DOHH2 (cell line): ENCODE measurements at regions not wholly inside any gene's neighbourhood (a gene's known extent, or its start where the extent isn't known, plus 50 kb on each side); places are given as distances from the start of the nearest gene placed in this dataset.

ENCODE experiments used
- H3F3A ChIP-seq: fragments of 200-600 bp; sonication (generic), shearing (Covaris generic); 2 replicates; pipeline ENCODE4 v1.6.0; 2016; ENCODE audit warnings: antibody characterized with exemption, mild to moderate bottlenecking; ENCODE audit not compliant: control insufficient read depth, insufficient read depth
- H3K27ac ChIP-seq: fragments of 200-600 bp; sonication (generic); 2 replicates; pipeline ENCODE4 v1.5.1; 2014; ENCODE audit warnings: low read depth, mild to moderate bottlenecking, low read length, moderate library complexity
- H3K27me3 ChIP-seq: fragments of 200-600 bp; sonication (generic); 2 replicates; pipeline ENCODE4 v1.6.1; 2014; ENCODE audit warnings: mild to moderate bottlenecking, low read length, mixed read lengths; ENCODE audit not compliant: control insufficient read depth
- H3K36me3 ChIP-seq: fragments of 200-600 bp; sonication (generic); 2 replicates; pipeline ENCODE4 v1.6.1; 2014; ENCODE audit warnings: mild to moderate bottlenecking, low read length, moderate library complexity, mixed read lengths; ENCODE audit not compliant: control insufficient read depth
- H3K4me1 ChIP-seq: fragments of 200-600 bp; sonication (generic); 2 replicates; pipeline ENCODE4 v1.6.1; 2014; ENCODE audit warnings: mild to moderate bottlenecking, low read length, mixed read lengths; ENCODE audit not compliant: control insufficient read depth
- H3K4me2 ChIP-seq: fragments of 200-600 bp; sonication (generic); 2 replicates; pipeline ENCODE4 v1.6.0; 2014; ENCODE audit warnings: mild to moderate bottlenecking, low read length, moderate library complexity
- H3K4me3 ChIP-seq: fragments of 200-600 bp; sonication (generic); 2 replicates; pipeline ENCODE4 v1.5.1; 2014; ENCODE audit warnings: mild to moderate bottlenecking, low read length, mixed read lengths
- H3K79me2 ChIP-seq: fragments of 200-600 bp; sonication (generic); 2 replicates; pipeline ENCODE4 v1.6.1; 2014; ENCODE audit warnings: mild to moderate bottlenecking, low read length, mixed read lengths; ENCODE audit not compliant: control insufficient read depth
- H3K9me2 ChIP-seq: fragments of 200-600 bp; sonication (generic); replicated peaks from 2 replicates; pipeline ENCODE4 v1.6.1; 2014; ENCODE audit warnings: mild to moderate bottlenecking, low read length, mixed read lengths; ENCODE audit not compliant: control insufficient read depth
- H3K9me3 ChIP-seq: fragments of 200-600 bp; sonication (generic); 2 replicates; pipeline ENCODE4 v1.6.1; 2014; ENCODE audit warnings: antibody characterized with exemption, low read length, mixed read lengths; ENCODE audit not compliant: control insufficient read depth, insufficient read depth
- H4K20me1 ChIP-seq: fragments of 200-600 bp; sonication (generic); 2 replicates; pipeline ENCODE4 v1.6.0; 2014; ENCODE audit warnings: low read depth, mild to moderate bottlenecking, antibody characterized with exemption, low read length, moderate library complexity; ENCODE audit not compliant: control insufficient read depth, insufficient read depth
- CTCF ChIP-seq: fragments of 200-600 bp; sonication (generic); IDR thresholded peaks from one replicate; pipeline ENCODE4 v1.5.1; 2014; ENCODE audit warnings: antibody characterized with exemption, mild to moderate bottlenecking, low read depth, low read length; ENCODE audit not compliant: poor library complexity, severe bottlenecking
- EZH2phosphoT487 ChIP-seq: fragments of 200-600 bp; sonication (generic); IDR thresholded peaks from 2 replicates; pipeline ENCODE4 v1.6.1; 2017; ENCODE audit warnings: borderline replicate concordance, mild to moderate bottlenecking, antibody characterized with exemption, low read length, moderate library complexity, mixed read lengths

- TF ChIP-seq EZH2phosphoT487 (no peak), CTCF (peak; percentile 23)
- Histone ChIP-seq H3F3A (no peaks in the 10 kb centered on the region), H3K4me1 (no peaks in the 10 kb centered on the region), H3K4me2 (no peak overlapping the region), H3K36me3 (no peaks in the 10 kb centered on the region), H3K79me2 (no peaks in the 10 kb centered on the region), H4K20me1 (no peaks in the 10 kb centered on the region), H3K9me3 (no peaks in the 10 kb centered on the region), H3K27ac (no peak overlapping the region), H3K4me3 (no peak overlapping the region), H3K27me3 (no peaks in the 10 kb centered on the region), H3K9me2 (no peaks in the 10 kb centered on the region)
These were observed 59.1 kb upstream of the TNFRSF19 start for GRCh38 chr13:23510979-23511735.

GRCh38 chr13:23512762-23513395, 57.3 kb upstream of the TNFRSF19 start:
- Histone ChIP-seq H3K4me3 (no peak overlapping the region), H3K79me2 (no peaks in the 10 kb centered on the region), H3K4me2 (no peak overlapping the region), H3K9me3 (no peaks in the 10 kb centered on the region), H3K27me3 (no peaks in the 10 kb centered on the region), H4K20me1 (no peaks in the 10 kb centered on the region), H3K4me1 (no peaks in the 10 kb centered on the region), H3K9me2 (no peaks in the 10 kb centered on the region), H3K36me3 (no peaks in the 10 kb centered on the region), H3K27ac (no peak overlapping the region), H3F3A (no peaks in the 10 kb centered on the region)
- TF ChIP-seq CTCF (peak; percentile 20), EZH2phosphoT487 (no peak)

DNA sequence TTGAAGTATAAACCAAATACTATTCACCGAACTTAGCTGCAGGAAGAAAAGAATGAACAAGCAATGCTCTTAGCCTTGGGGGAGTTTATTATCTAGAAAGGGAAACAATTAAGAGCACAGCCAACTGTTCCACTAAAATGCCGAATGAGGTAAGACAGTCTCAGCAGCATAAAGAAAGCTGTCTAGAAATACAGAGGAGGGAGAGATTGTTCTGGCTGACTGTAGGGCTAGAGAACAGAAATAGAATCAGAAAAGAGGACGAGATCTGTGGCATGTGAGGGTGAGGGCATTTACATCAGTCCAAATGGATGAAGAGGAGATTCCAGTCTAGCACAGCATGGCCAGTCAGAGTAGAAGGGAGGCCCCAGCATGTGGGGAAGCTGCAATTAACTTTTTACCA, 56.8 kb upstream of the TNFRSF19 start:
- H4K20me1 ChIP-seq: no peaks in the 10 kb centered on the region
- H3K4me2 ChIP-seq: no peak overlapping the region
- no peaks in the 10 kb centered on the region for H3K9me2 ChIP-seq
- H3K9me3 ChIP-seq: no peaks in the 10 kb centered on the region
- no peaks in the 10 kb centered on the region for H3F3A ChIP-seq
- no peaks in the 10 kb centered on the region for H3K27me3 ChIP-seq
- no peaks in the 10 kb centered on the region for H3K79me2 ChIP-seq
- H3K4me1 ChIP-seq: no peaks in the 10 kb centered on the region
- TF ChIP-seq EZH2phosphoT487: no peak
- TF ChIP-seq CTCF: no peak
- no peak overlapping the region for H3K4me3 ChIP-seq
- H3K36me3 ChIP-seq: no peaks in the 10 kb centered on the region
- no peak overlapping the region for H3K27ac ChIP-seq
